ENCODE measurements at regions not wholly inside any gene's neighbourhood (a gene's known extent, or its start where the extent isn't known, plus 50 kb on each side); places are given as distances from the start of the nearest gene placed in this dataset.

DNA sequence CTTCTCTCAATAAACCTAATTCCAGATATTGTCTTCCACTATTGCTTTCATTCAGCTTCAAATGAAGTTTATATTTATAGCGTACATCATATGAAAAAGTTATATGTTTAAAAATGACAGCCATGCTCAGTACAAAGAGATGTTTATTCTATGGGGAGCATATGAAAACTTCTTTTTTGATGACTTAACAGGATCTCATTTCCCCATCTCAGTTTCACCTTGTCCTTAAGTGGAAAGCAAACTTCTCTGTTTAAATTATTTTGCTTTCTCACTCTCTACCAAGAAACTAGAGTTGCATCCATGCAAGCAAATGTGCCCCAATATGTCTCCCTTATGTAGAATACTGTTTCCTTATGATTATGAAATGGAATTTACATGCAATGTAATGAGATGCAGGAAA is 799.5 kb upstream of the RGS18 start:
- no peak for DNase-seq
- no peaks in the 10 kb centered on the region for H3K9me3 ChIP-seq (ENCODE audit: control extremely low read depth in 1 of 5, control insufficient read depth in 4 of 5, insufficient read depth in 2 of 5, low read depth in 1 of 5, low read length in 4 of 5)
- H3K4me1 ChIP-seq (ENCODE audit: control extremely low read depth in 1 of 4, control insufficient read depth in 4 of 4, insufficient read depth in 4 of 4, low read length in 3 of 4): no peaks in the 10 kb centered on the region
- no peaks in the 10 kb centered on the region for H3K36me3 ChIP-seq (ENCODE audit: control insufficient read depth in 4 of 4, insufficient read depth in 4 of 4, low read length in 3 of 4)
- no peak overlapping the region for H3K27ac ChIP-seq (ENCODE audit: insufficient read depth in 1 of 2, low read depth in 1 of 2, low read length in 2 of 2, poor library complexity in 1 of 2, severe bottlenecking in 2 of 2)
- WGBS (ENCODE audit: insufficient coverage): no CpG with 5 or more reads among the region's 1 CpG
- H3K27me3 ChIP-seq (replicated peaks in 2 of 5; ENCODE audit: control insufficient read depth in 4 of 5, insufficient read depth in 5 of 5, low read length in 4 of 5): no peaks in the 10 kb centered on the region
- ChIA-PET CTCF (no interaction called here), POLR2A (no interaction called here)
- H3K4me3 ChIP-seq (ENCODE audit: control insufficient read depth in 1 of 7, extremely low read depth in 1 of 7, insufficient read depth in 4 of 7, low read depth in 2 of 7, low read length in 6 of 7): no peak overlapping the region

DNA sequence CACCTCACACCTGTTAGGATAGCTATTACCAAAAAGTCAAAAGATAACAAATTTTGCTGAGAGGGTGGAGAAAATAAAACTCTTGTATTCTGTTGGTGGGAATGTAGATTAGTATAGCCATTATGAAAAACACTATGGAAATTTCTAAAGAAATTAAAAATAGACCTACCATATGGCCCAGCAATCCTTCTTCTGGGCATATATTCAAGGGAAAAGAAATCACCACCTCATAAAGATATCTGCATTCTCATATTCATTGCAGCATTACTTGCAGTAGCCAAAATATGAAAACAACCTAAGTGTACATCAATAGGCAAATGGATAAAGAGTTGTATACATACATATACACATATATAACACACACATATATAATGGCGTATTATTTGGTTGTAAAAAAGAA is 791.6 kb upstream of the RGS18 start:
- H3K36me3 ChIP-seq (ENCODE audit: control insufficient read depth in 4 of 4, insufficient read depth in 4 of 4, low read length in 3 of 4): no peaks in the 10 kb centered on the region
- POLR2A ChIA-PET: no interaction called here
- H3K4me3 ChIP-seq (ENCODE audit: control insufficient read depth in 1 of 7, extremely low read depth in 1 of 7, insufficient read depth in 4 of 7, low read depth in 2 of 7, low read length in 6 of 7): no peak overlapping the region
- no CpG with 5 or more reads among the region's 1 CpG for whole genome bisulfite sequencing (ENCODE audit: insufficient coverage)
- no peak overlapping the region for H3K27ac ChIP-seq (ENCODE audit: insufficient read depth in 1 of 2, low read depth in 1 of 2, low read length in 2 of 2, poor library complexity in 1 of 2, severe bottlenecking in 2 of 2)
- H3K9me3 ChIP-seq (ENCODE audit: control extremely low read depth in 1 of 5, control insufficient read depth in 4 of 5, insufficient read depth in 2 of 5, low read depth in 1 of 5, low read length in 4 of 5): peaks cover 0 to 3% (median 0%) of the 10 kb centered on the region in 5 experiments
- CTCF ChIA-PET: no interaction called here
- no peaks in the 10 kb centered on the region for H3K4me1 ChIP-seq (ENCODE audit: control extremely low read depth in 1 of 4, control insufficient read depth in 4 of 4, insufficient read depth in 4 of 4, low read length in 3 of 4)
- DNase-seq: no peak
- no peaks in the 10 kb centered on the region for H3K27me3 ChIP-seq (replicated peaks in 2 of 5; ENCODE audit: control insufficient read depth in 4 of 5, insufficient read depth in 5 of 5, low read length in 4 of 5)

DNA sequence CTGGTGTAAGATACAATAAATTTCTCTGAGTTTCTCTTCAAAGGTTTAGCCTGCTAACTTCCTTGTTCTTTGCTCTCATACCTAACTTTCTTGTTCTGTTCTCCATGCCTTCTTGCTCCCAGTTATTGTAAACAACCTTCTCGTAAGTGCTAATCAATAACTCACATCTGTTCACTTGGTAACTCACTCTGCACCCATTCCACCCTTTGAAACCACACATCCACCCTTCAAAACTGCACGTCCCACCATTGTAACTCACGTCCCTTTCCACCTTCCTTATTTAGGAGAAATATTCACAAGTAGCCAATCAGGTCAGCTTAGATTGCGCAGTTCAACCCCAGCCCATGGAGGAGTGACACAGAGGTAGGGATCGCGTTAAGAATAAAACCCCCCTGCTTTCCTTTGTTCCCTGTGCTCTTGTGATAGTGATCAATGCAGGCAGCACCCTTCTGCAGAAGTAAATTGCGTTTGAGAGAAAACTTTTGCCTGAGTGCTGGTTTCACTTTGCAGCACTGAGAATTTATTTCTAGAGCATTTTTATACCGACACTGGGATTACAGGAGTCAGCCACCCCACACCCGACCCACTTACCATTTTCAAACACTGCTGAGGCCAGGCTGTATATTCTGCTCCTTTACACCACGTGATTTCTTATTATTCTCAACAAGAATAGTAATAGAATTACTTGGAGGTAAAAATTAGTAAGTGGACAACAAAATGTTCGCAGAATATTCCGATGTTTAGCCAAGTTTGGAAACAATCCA is 789.2 kb upstream of the RGS18 start:
- 78% methylated on average over 6 of the region's 12 CpGs for WGBS (ENCODE audit: insufficient coverage)
- ChIA-PET CTCF (no interaction called here), POLR2A (no interaction called here)
- no peaks in the 10 kb centered on the region for H3K27me3 ChIP-seq (replicated peaks in 2 of 5; ENCODE audit: control insufficient read depth in 4 of 5, insufficient read depth in 5 of 5, low read length in 4 of 5)
- H3K9me3 ChIP-seq (ENCODE audit: control extremely low read depth in 1 of 5, control insufficient read depth in 4 of 5, insufficient read depth in 2 of 5, low read depth in 1 of 5, low read length in 4 of 5): peaks cover 0 to 3% (median 0%) of the 10 kb centered on the region in 5 experiments
- no peak for DNase-seq
- no peaks in the 10 kb centered on the region for H3K4me1 ChIP-seq (ENCODE audit: control extremely low read depth in 1 of 4, control insufficient read depth in 4 of 4, insufficient read depth in 4 of 4, low read length in 3 of 4)
- no peak overlapping the region for H3K4me3 ChIP-seq (ENCODE audit: control insufficient read depth in 1 of 7, extremely low read depth in 1 of 7, insufficient read depth in 4 of 7, low read depth in 2 of 7, low read length in 6 of 7)
- H3K36me3 ChIP-seq (ENCODE audit: control insufficient read depth in 4 of 4, insufficient read depth in 4 of 4, low read length in 3 of 4): no peaks in the 10 kb centered on the region
- no peak overlapping the region for H3K27ac ChIP-seq (ENCODE audit: insufficient read depth in 1 of 2, low read depth in 1 of 2, low read length in 2 of 2, poor library complexity in 1 of 2, severe bottlenecking in 2 of 2)

DNA sequence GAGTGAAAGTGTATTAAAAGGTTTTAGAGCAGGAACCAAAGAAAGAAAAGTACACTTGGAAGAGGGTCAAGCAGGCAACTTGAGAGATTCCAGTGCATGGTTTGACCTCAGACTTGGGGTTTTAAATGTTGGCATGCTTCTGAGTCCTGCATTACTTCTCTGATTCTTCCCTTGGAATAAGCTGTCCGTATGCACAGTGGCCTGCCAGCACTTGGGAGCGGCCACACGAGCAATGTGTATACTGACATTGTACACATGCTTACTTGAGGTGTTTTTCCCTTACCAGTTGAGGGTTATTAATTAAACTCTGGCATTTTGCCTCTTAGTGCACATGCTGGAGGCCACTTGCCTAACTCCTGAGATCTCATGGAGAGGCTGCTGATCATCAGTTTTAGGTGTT is 786.6 kb upstream of the RGS18 start:
- H3K36me3 ChIP-seq (ENCODE audit: control insufficient read depth in 4 of 4, insufficient read depth in 4 of 4, low read length in 3 of 4): no peaks in the 10 kb centered on the region
- no peak overlapping the region for H3K4me3 ChIP-seq (ENCODE audit: control insufficient read depth in 1 of 7, extremely low read depth in 1 of 7, insufficient read depth in 4 of 7, low read depth in 2 of 7, low read length in 6 of 7)
- ChIA-PET POLR2A (no interaction called here), CTCF (no interaction called here)
- H3K27ac ChIP-seq (ENCODE audit: insufficient read depth in 1 of 2, low read depth in 1 of 2, low read length in 2 of 2, poor library complexity in 1 of 2, severe bottlenecking in 2 of 2): no peak overlapping the region
- no peaks in the 10 kb centered on the region for H3K4me1 ChIP-seq (ENCODE audit: control extremely low read depth in 1 of 4, control insufficient read depth in 4 of 4, insufficient read depth in 4 of 4, low read length in 3 of 4)
- no peaks in the 10 kb centered on the region for H3K27me3 ChIP-seq (replicated peaks in 2 of 5; ENCODE audit: control insufficient read depth in 4 of 5, insufficient read depth in 5 of 5, low read length in 4 of 5)
- DNase-seq: no peak
- WGBS (ENCODE audit: insufficient coverage): 87% methylated on average over 3 of the region's 3 CpGs
- peaks cover 0 to 2% (median 0%) of the 10 kb centered on the region in 5 experiments for H3K9me3 ChIP-seq (ENCODE audit: control extremely low read depth in 1 of 5, control insufficient read depth in 4 of 5, insufficient read depth in 2 of 5, low read depth in 1 of 5, low read length in 4 of 5)

DNA sequence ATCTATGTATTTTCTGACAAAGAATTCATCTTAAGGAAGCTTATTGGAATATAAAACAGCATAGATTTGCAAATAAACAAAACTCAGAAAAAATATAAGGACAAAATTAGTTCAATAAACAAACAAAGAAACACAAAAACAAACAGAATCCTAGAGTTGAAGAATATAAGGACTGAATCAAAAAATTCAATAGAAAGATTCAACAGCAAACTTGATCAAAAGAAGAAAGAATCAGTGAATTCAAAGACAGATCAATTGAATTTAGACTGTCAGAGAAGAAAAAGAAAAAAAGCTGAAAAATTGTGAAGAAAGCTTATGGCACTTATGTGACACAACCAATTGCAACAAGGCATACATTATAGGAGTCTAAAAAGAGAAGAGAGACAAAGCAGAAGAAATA is 770.0 kb upstream of the RGS18 start:
- Histone ChIP-seq H3K27me3 (replicated peaks in 2 of 5; ENCODE audit: control insufficient read depth in 4 of 5, insufficient read depth in 5 of 5, low read length in 4 of 5) (no peaks in the 10 kb centered on the region), H3K4me1 (ENCODE audit: control extremely low read depth in 1 of 4, control insufficient read depth in 4 of 4, insufficient read depth in 4 of 4, low read length in 3 of 4) (no peaks in the 10 kb centered on the region), H3K9me3 (ENCODE audit: control extremely low read depth in 1 of 5, control insufficient read depth in 4 of 5, insufficient read depth in 2 of 5, low read depth in 1 of 5, low read length in 4 of 5) (peaks cover 0 to 6% (median 4%) of the 10 kb centered on the region in 5 experiments), H3K27ac (ENCODE audit: insufficient read depth in 1 of 2, low read depth in 1 of 2, low read length in 2 of 2, poor library complexity in 1 of 2, severe bottlenecking in 2 of 2) (no peak overlapping the region), H3K36me3 (ENCODE audit: control insufficient read depth in 4 of 4, insufficient read depth in 4 of 4, low read length in 3 of 4) (no peaks in the 10 kb centered on the region), H3K4me3 (ENCODE audit: control insufficient read depth in 1 of 7, extremely low read depth in 1 of 7, insufficient read depth in 4 of 7, low read depth in 2 of 7, low read length in 6 of 7) (no peak overlapping the region)
- ChIA-PET CTCF (no interaction called here), POLR2A (no interaction called here)
- no peak for DNase-seq

DNA sequence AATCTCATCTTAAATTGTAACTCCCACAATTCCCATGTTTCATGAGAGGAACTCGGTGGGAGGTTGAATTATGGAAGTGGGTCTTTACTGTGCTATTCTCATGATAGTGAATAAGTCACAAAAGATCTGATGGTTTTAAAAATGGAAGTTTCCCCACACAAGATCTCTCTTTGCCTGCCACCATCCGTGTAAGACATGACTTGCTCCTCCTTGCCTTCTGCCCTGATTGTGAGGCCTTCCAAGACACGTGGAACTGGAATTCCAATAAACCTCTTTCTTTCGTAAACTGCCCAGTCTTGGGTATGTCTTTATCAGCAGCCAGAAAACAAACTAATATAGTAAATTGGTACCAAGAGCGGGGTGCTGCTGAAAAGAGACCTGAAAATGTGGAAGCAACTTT is 761.6 kb upstream of the RGS18 start:
- ChIA-PET POLR2A (no interaction called here), CTCF (no interaction called here)
- peaks cover 0 to 6% (median 0%) of the 10 kb centered on the region in 5 experiments for H3K9me3 ChIP-seq (ENCODE audit: control extremely low read depth in 1 of 5, control insufficient read depth in 4 of 5, insufficient read depth in 2 of 5, low read depth in 1 of 5, low read length in 4 of 5)
- H3K27me3 ChIP-seq (replicated peaks in 2 of 5; ENCODE audit: control insufficient read depth in 4 of 5, insufficient read depth in 5 of 5, low read length in 4 of 5): no peaks in the 10 kb centered on the region
- no peaks in the 10 kb centered on the region for H3K36me3 ChIP-seq (ENCODE audit: control insufficient read depth in 4 of 4, insufficient read depth in 4 of 4, low read length in 3 of 4)
- H3K4me3 ChIP-seq (ENCODE audit: control insufficient read depth in 1 of 7, extremely low read depth in 1 of 7, insufficient read depth in 4 of 7, low read depth in 2 of 7, low read length in 6 of 7): no peak overlapping the region
- WGBS (ENCODE audit: insufficient coverage): 100% methylated on average over 1 of the region's 5 CpGs
- H3K27ac ChIP-seq (ENCODE audit: insufficient read depth in 1 of 2, low read depth in 1 of 2, low read length in 2 of 2, poor library complexity in 1 of 2, severe bottlenecking in 2 of 2): no peak overlapping the region
- DNase-seq: no peak
- no peaks in the 10 kb centered on the region for H3K4me1 ChIP-seq (ENCODE audit: control extremely low read depth in 1 of 4, control insufficient read depth in 4 of 4, insufficient read depth in 4 of 4, low read length in 3 of 4)

DNA sequence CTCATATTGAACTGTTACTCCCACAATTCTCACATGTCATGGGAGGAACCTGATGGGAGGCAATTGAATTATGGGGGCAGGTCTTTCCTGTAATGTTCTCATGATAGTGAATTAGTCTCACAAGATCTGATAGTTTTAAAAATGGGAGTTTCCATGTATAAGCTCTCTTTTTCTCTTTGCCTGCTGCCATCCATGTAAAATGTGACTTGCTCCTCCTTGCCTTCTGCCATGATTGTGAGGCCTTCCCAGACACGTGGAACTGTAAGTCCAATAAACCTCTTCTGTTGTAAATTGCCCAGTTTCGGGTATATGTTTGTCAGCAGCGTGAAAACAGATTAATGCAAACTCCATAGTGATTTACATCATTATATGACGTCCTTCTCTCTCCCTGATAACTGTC is 759.7 kb upstream of the RGS18 start:
- no peak overlapping the region for H3K27ac ChIP-seq (ENCODE audit: insufficient read depth in 1 of 2, low read depth in 1 of 2, low read length in 2 of 2, poor library complexity in 1 of 2, severe bottlenecking in 2 of 2)
- WGBS (ENCODE audit: insufficient coverage): 94% methylated on average over 3 of the region's 4 CpGs
- H3K36me3 ChIP-seq (ENCODE audit: control insufficient read depth in 4 of 4, insufficient read depth in 4 of 4, low read length in 3 of 4): no peaks in the 10 kb centered on the region
- CTCF ChIA-PET: no interaction called here
- H3K9me3 ChIP-seq (ENCODE audit: control extremely low read depth in 1 of 5, control insufficient read depth in 4 of 5, insufficient read depth in 2 of 5, low read depth in 1 of 5, low read length in 4 of 5): peaks cover 0 to 6% (median 0%) of the 10 kb centered on the region in 5 experiments
- no peak overlapping the region for H3K4me3 ChIP-seq (ENCODE audit: control insufficient read depth in 1 of 7, extremely low read depth in 1 of 7, insufficient read depth in 4 of 7, low read depth in 2 of 7, low read length in 6 of 7)
- POLR2A ChIA-PET: no interaction called here
- H3K27me3 ChIP-seq (replicated peaks in 2 of 5; ENCODE audit: control insufficient read depth in 4 of 5, insufficient read depth in 5 of 5, low read length in 4 of 5): no peaks in the 10 kb centered on the region
- no peak for DNase-seq
- H3K4me1 ChIP-seq (ENCODE audit: control extremely low read depth in 1 of 4, control insufficient read depth in 4 of 4, insufficient read depth in 4 of 4, low read length in 3 of 4): no peaks in the 10 kb centered on the region
